ENCODE measurements at regions not wholly inside any gene's neighbourhood (a gene's known extent, or its start where the extent isn't known, plus 50 kb on each side); places are given as distances from the start of the nearest gene placed in this dataset.

DNA sequence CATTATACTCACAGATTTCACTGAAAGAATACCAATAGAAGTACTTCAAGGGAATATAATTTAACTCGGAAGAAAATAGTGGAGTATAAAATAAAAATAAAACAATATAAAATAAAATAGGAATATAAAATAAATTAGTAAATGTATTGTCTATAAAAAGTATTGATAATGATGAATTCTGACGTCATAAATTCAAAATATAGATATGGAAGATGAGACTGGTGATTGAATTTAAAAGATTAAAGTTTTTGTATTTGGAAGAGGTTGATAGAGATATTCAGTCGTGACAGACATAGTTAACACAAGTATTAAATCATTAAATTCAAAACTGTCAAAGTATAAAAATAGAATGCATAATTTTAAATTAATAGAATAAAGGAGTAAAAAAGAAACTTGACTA, 964.9 kb upstream of the C9orf72 start:
- ATAC-seq: no peak

DNA sequence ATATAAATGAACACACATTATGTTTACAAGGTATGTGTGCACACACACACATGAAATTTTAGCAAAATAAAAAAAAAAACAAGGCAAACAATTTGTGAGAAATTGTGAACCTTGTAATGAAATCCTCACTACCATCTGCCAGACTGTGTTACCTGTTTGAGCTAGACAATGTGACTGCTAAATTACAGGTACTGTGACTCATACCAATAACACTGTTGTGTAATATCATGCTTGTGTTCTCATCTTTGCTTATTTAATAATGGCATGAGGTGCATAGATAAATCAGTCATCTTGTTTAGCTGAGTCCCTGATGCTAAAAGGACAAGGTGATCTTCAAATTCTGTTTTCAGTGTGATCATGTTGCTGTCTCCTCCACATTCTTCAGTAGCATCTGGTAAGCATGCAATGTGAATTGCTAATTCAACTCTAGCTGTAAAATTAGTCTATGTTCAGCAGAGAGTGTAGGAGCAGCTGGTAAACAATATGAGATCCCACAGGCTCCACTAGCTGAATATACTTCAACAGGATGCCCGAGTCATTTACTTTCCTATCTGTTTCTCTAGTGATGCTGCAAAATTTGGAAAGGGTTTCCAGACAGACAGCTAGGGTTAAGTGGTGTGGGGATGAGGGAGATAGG, 966.3 kb upstream of the C9orf72 start:
- intact Hi-C loops (cut with micrococcal nuclease): no loop called here
- BruUV-seq (replicated peaks): no TSS peak
- Histone ChIP-seq H3K27ac (ENCODE audit: low read depth, low read length) (no peak overlapping the region), H3K9ac (ENCODE audit: low read length) (no peak overlapping the region), H3K27me3 (ENCODE audit: insufficient read depth, low read length) (no peaks in the 10 kb centered on the region), H3K9me3 (ENCODE audit: control insufficient read depth in 1 of 2, insufficient read depth in 1 of 2, low read depth in 1 of 2, low read length in 2 of 2) (peaks cover 0 to 2% of the 10 kb centered on the region in 2 experiments; a peak in 1 of 4 replicates), H3K36me3 (ENCODE audit: control insufficient read depth in 1 of 2, insufficient read depth in 2 of 2, low read length in 2 of 2) (no peaks in the 10 kb centered on the region; a peak in 1 of 4 replicates), H3K79me2 (ENCODE audit: insufficient read depth, low read length) (no peaks in the 10 kb centered on the region), H3K4me2 (ENCODE audit: low read length) (no peak overlapping the region), H4K20me1 (ENCODE audit: insufficient read depth) (no peaks in the 10 kb centered on the region), H3K4me1 (ENCODE audit: control insufficient read depth in 1 of 2, insufficient read depth in 2 of 2, low read length in 2 of 2) (no peaks in the 10 kb centered on the region), H3K9me2 (ENCODE audit: insufficient read depth) (no peaks in the 10 kb centered on the region), H3K4me3 (replicated peaks in 1 of 2; ENCODE audit: low read depth in 1 of 2, low read length in 2 of 2) (no peak overlapping the region), H2AFZ (ENCODE audit: low read depth, low read length, poor library complexity, severe bottlenecking) (no peak overlapping the region)
- no peak for DNase-seq (ENCODE audit: low read depth, low spot score)
- ChIA-PET CTCF (no interaction called here), RAD21 (ENCODE audit: low non-redundant PET in 1 of 2, low total read pairs in 2 of 2, uncharacterized antibody in 2 of 2, unreplicated experiment in 2 of 2) (no interaction called here), POLR2A (no interaction called here)
- TF ChIP-seq EZH2phosphoT487 (IDR thresholded peaks at IDR 0.05; ENCODE audit: borderline replicate concordance) (no peak), CBX3 (IDR thresholded peaks at IDR 0.05; ENCODE audit: low read depth) (no peak), CEBPB (IDR thresholded peaks at IDR 0.05; ENCODE audit: low read depth) (no peak), SP1 (IDR thresholded peaks at IDR 0.05; ENCODE audit: low read depth) (no peak), EZH2 (IDR thresholded peaks at IDR 0.05) (no peak), SIN3A (IDR thresholded peaks at IDR 0.05; ENCODE audit: low read depth) (no peak), SRF (IDR thresholded peaks at IDR 0.05; ENCODE audit: low read depth) (no peak), ELF1 (IDR thresholded peaks at IDR 0.05; ENCODE audit: borderline replicate concordance, low read depth) (no peak)
- no peak for ATAC-seq

More for the DNA sequence above, 964.9 kb upstream of the C9orf72 start:
- Histone ChIP-seq H3K9me2 (ENCODE audit: insufficient read depth) (no peaks in the 10 kb centered on the region), H3K79me2 (ENCODE audit: insufficient read depth, low read length) (no peaks in the 10 kb centered on the region), H3K27me3 (ENCODE audit: insufficient read depth, low read length) (no peaks in the 10 kb centered on the region), H3K4me2 (ENCODE audit: low read length) (no peak overlapping the region), H3K9ac (ENCODE audit: low read length) (no peak overlapping the region), H3K36me3 (ENCODE audit: control insufficient read depth in 1 of 2, insufficient read depth in 2 of 2, low read length in 2 of 2) (no peaks in the 10 kb centered on the region; a peak in 1 of 4 replicates), H3K4me1 (ENCODE audit: control insufficient read depth in 1 of 2, insufficient read depth in 2 of 2, low read length in 2 of 2) (no peaks in the 10 kb centered on the region), H3K9me3 (ENCODE audit: control insufficient read depth in 1 of 2, insufficient read depth in 1 of 2, low read depth in 1 of 2, low read length in 2 of 2) (peaks cover 0 to 3% of the 10 kb centered on the region in 2 experiments; a peak in 1 of 4 replicates), H4K20me1 (ENCODE audit: insufficient read depth) (no peaks in the 10 kb centered on the region), H2AFZ (ENCODE audit: low read depth, low read length, poor library complexity, severe bottlenecking) (no peak overlapping the region), H3K27ac (ENCODE audit: low read depth, low read length) (no peak overlapping the region), H3K4me3 (replicated peaks in 1 of 2; ENCODE audit: low read depth in 1 of 2, low read length in 2 of 2) (no peak overlapping the region)
- intact Hi-C loops (cut with micrococcal nuclease): no loop called here
- RAD21 ChIA-PET (ENCODE audit: low non-redundant PET in 1 of 2, low total read pairs in 2 of 2, uncharacterized antibody in 2 of 2, unreplicated experiment in 2 of 2): no interaction called here
- DNase-seq (ENCODE audit: low read depth, low spot score): no peak
- no TSS peak for BruUV-seq (replicated peaks)
- CTCF ChIA-PET: no interaction called here
- no peak for TF ChIP-seq ELF1 (IDR thresholded peaks at IDR 0.05; ENCODE audit: borderline replicate concordance, low read depth)
- TF ChIP-seq POLR2A (IDR thresholded peaks at IDR 0.05; ENCODE audit: borderline replicate concordance, extremely low read depth, insufficient read depth, insufficient read length): no peak
- TF ChIP-seq, protein P1, sequence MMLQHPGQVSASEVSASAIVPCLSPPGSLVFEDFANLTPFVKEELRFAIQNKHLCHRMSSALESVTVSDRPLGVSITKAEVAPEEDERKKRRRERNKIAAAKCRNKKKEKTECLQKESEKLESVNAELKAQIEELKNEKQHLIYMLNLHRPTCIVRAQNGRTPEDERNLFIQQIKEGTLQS (IDR thresholded peaks at IDR 0.05): no peak
- TF ChIP-seq YY1 (IDR thresholded peaks at IDR 0.05; ENCODE audit: extremely low read depth, insufficient replicate concordance, low read depth, low read length): no peak
- TF ChIP-seq FOSL1 (IDR thresholded peaks at IDR 0.05; ENCODE audit: low read depth): no peak
- no peak for TF ChIP-seq SRF (IDR thresholded peaks at IDR 0.05; ENCODE audit: low read depth)
- POLR2A ChIA-PET: no interaction called here
